GM12878 (cell line): ENCODE measurements at regions not wholly inside any gene's neighbourhood (a gene's known extent, or its start where the extent isn't known, plus 50 kb on each side); places are given as distances from the start of the nearest gene placed in this dataset.

Source experiments
- BHLHE40 ChIP-seq, 2 experiments: fragments of 450-650 bp in 1 of 2; IDR thresholded peaks; 2 replicates each; pipeline ENCODE4 v1.6.1; 2011 to 2017; ENCODE audit warnings: low read depth in 2 of 2, borderline replicate concordance in 1 of 2, improper control_type of control experiment in 1 of 2, low read length in 1 of 2, mild to moderate bottlenecking in 1 of 2
- CEBPB ChIP-seq, 2 experiments: fragments of 150-350 bp in 1 of 2; IDR thresholded peaks; 2 replicates each; pipeline ENCODE4 v1.6.1; 2012 to 2014; ENCODE audit warnings: low read depth in 2 of 2, low read length in 2 of 2, borderline replicate concordance in 1 of 2, inconsistent platforms in 1 of 2
- EZH2 ChIP-seq: IDR thresholded peaks from 2 replicates; pipeline ENCODE4 v1.6.1; 2012; ENCODE audit warnings: low read depth, mild to moderate bottlenecking, control low read depth, inconsistent platforms, low read length, borderline replicate concordance; ENCODE audit not compliant: control insufficient read depth
- JUND ChIP-seq: IDR thresholded peaks from 2 replicates; pipeline ENCODE4 v1.6.1; 2012; ENCODE audit warnings: low read depth, mild to moderate bottlenecking, low read length, improper control_type of control experiment, moderate library complexity
- MAX ChIP-seq: IDR thresholded peaks from 2 replicates; pipeline ENCODE4 v1.6.1; 2012; ENCODE audit warnings: low read depth, low read length, improper control_type of control experiment
- PAX8 ChIP-seq: fragments of 450-650 bp; IDR thresholded peaks from 2 replicates; pipeline ENCODE4 v1.6.1; 2017; ENCODE audit warnings: mild to moderate bottlenecking, moderate library complexity
- POLR2A ChIP-seq: IDR thresholded peaks from 2 replicates; pipeline ENCODE4 v1.6.1; 2011; ENCODE audit warnings: low read depth, mild to moderate bottlenecking, low read length
- POLR2AphosphoS2 ChIP-seq: IDR thresholded peaks from 2 replicates; pipeline ENCODE4 v1.6.1; 2011; ENCODE audit warnings: low read depth, mild to moderate bottlenecking, low read length, improper control_type of control experiment, moderate library complexity
- POLR2AphosphoS5 ChIP-seq: IDR thresholded peaks from 2 replicates; pipeline ENCODE4 v1.6.1; 2011; ENCODE audit warnings: mild to moderate bottlenecking, low read length, inconsistent platforms
- SMARCA5 ChIP-seq: fragments of 450-650 bp; IDR thresholded peaks from 2 replicates; pipeline ENCODE4 v1.6.1; 2017; ENCODE audit warnings: mild to moderate bottlenecking
- SMC3 ChIP-seq: IDR thresholded peaks from 2 replicates; pipeline ENCODE4 v1.6.1; 2011; ENCODE audit warnings: low read length, improper control_type of control experiment, borderline replicate concordance
- ZNF24 ChIP-seq: fragments of 450-650 bp; IDR thresholded peaks from 2 replicates; pipeline ENCODE4 v1.6.1; 2017; ENCODE audit warnings: antibody characterized with exemption, mild to moderate bottlenecking
- TF ChIP-seq, protein P1 (sequence below), 3 experiments: IDR thresholded peaks in 2 of 3; conservative IDR thresholded peaks in 1 of 3; 2 replicates each; pipeline ENCODE4 v1.5.1; 2011; ENCODE audit warnings: low read depth in 3 of 3, low read length in 3 of 3, mild to moderate bottlenecking in 3 of 3, control low read depth in 2 of 3, moderate library complexity in 2 of 3, inconsistent platforms in 1 of 3, mixed read lengths in 1 of 3; ENCODE audit not compliant: control insufficient read depth in 2 of 3, insufficient read depth in 1 of 3; ENCODE audit errors: extremely low read depth in 1 of 3
- TF ChIP-seq, protein P2 (sequence below): fragments of 450-650 bp; formaldehyde crosslinking; IDR thresholded peaks from 2 replicates; pipeline ENCODE4 v1.4.0; 2020; ENCODE audit warnings: mild to moderate bottlenecking, moderate library complexity

- TF ChIP-seq MAX (no peak; the same call in 1 of the 2 replicates), PAX8 (no peak), POLR2AphosphoS2 (no peak), CEBPB (IDR thresholded peaks at IDR 0.05; ENCODE audit: borderline replicate concordance in 1 of 2, low read depth in 2 of 2, low read length in 2 of 2) (no peak), EZH2 (no peak), ZNF24 (no peak), BHLHE40 (IDR thresholded peaks at IDR 0.05; ENCODE audit: borderline replicate concordance in 1 of 2, low read depth in 2 of 2, low read length in 1 of 2) (no peak), POLR2A (peak; percentile 69), SMC3 (no peak), SMARCA5 (no peak), JUND (no peak), POLR2AphosphoS5 (no peak)
- TF ChIP-seq, protein P1, sequence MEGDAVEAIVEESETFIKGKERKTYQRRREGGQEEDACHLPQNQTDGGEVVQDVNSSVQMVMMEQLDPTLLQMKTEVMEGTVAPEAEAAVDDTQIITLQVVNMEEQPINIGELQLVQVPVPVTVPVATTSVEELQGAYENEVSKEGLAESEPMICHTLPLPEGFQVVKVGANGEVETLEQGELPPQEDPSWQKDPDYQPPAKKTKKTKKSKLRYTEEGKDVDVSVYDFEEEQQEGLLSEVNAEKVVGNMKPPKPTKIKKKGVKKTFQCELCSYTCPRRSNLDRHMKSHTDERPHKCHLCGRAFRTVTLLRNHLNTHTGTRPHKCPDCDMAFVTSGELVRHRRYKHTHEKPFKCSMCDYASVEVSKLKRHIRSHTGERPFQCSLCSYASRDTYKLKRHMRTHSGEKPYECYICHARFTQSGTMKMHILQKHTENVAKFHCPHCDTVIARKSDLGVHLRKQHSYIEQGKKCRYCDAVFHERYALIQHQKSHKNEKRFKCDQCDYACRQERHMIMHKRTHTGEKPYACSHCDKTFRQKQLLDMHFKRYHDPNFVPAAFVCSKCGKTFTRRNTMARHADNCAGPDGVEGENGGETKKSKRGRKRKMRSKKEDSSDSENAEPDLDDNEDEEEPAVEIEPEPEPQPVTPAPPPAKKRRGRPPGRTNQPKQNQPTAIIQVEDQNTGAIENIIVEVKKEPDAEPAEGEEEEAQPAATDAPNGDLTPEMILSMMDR (IDR thresholded peaks at IDR 0.05 in 2 of 3, conservative IDR thresholded peaks at IDR 0.05 in 1 of 3; ENCODE audit: control insufficient read depth in 2 of 3, extremely low read depth in 1 of 3, insufficient read depth in 1 of 3, low read depth in 3 of 3, low read length in 3 of 3), result peak in 1 of 3 experiments; percentile 10; a peak in 1 of 6 replicates
- TF ChIP-seq, protein P2, sequence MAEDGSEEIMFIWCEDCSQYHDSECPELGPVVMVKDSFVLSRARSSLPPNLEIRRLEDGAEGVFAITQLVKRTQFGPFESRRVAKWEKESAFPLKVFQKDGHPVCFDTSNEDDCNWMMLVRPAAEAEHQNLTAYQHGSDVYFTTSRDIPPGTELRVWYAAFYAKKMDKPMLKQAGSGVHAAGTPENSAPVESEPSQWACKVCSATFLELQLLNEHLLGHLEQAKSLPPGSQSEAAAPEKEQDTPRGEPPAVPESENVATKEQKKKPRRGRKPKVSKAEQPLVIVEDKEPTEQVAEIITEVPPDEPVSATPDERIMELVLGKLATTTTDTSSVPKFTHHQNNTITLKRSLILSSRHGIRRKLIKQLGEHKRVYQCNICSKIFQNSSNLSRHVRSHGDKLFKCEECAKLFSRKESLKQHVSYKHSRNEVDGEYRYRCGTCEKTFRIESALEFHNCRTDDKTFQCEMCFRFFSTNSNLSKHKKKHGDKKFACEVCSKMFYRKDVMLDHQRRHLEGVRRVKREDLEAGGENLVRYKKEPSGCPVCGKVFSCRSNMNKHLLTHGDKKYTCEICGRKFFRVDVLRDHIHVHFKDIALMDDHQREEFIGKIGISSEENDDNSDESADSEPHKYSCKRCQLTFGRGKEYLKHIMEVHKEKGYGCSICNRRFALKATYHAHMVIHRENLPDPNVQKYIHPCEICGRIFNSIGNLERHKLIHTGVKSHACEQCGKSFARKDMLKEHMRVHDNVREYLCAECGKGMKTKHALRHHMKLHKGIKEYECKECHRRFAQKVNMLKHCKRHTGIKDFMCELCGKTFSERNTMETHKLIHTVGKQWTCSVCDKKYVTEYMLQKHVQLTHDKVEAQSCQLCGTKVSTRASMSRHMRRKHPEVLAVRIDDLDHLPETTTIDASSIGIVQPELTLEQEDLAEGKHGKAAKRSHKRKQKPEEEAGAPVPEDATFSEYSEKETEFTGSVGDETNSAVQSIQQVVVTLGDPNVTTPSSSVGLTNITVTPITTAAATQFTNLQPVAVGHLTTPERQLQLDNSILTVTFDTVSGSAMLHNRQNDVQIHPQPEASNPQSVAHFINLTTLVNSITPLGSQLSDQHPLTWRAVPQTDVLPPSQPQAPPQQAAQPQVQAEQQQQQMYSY (CRISPR knock-in tag), result no peak
Measured at GRCh38 chr13:99087098-99087953, 109.5 kb upstream of the DOCK9 start.
